Esophagus muscularis mucosa (tissue), 4 donors: ENCODE measurements at regions not wholly inside any gene's neighbourhood (a gene's known extent, or its start where the extent isn't known, plus 50 kb on each side); places are given as distances from the start of the nearest gene placed in this dataset.
A peak's percentile ranks its signal among the peaks of the same experiment; 100 is the strongest.

Experiments used
- DNase-seq: peaks from one replicate; pipeline ENCODE4 v3.0.0-alpha.2; 2017; ENCODE audit errors: extremely low spot score
- H3K27ac ChIP-seq, 4 donors: fragments of 200-600 bp; sonication (generic); replicated peaks in 1 of 4; 1 replicate in 3 of 4; 2 replicates in 1 of 4; pipeline ENCODE4 v1.5.1; 2016 to 2019; ENCODE audit warnings: mild to moderate bottlenecking in 1 of 4
- H3K27me3 ChIP-seq, 4 donors: fragments of 200-600 bp; sonication (generic); one replicate each; pipeline versions ENCODE4 v1.5.1 to v1.6.0; 2016 to 2019
- H3K36me3 ChIP-seq, 4 donors: fragments of 200-600 bp; sonication (generic); one replicate each; pipeline ENCODE4 v1.5.1; 2016 to 2019
- H3K4me1 ChIP-seq, 4 donors: fragments of 200-600 bp; sonication (generic); one replicate each; pipeline ENCODE4 v1.5.1; 2016 to 2019
- H3K4me3 ChIP-seq, 4 donors: fragments of 200-600 bp; sonication (generic); 1 replicate in 2 of 4; 2 replicates in 2 of 4; pipeline ENCODE4 v1.5.1; 2016 to 2019; ENCODE audit warnings: mild to moderate bottlenecking in 4 of 4, moderate library complexity in 1 of 4
- H3K9me3 ChIP-seq, 4 donors: fragments of 200-600 bp; sonication (generic); 1 replicate in 3 of 4; 2 replicates in 1 of 4; pipeline ENCODE4 v1.5.1; 2016 to 2019
- CTCF ChIP-seq, 3 experiments: fragments of 200-600 bp in 2 of 3; fragments of 450-650 bp in 1 of 3; sonication (generic) in 2 of 3; IDR thresholded peaks; one replicate each; pipeline ENCODE4 v1.5.1; 2017 to 2019; ENCODE audit warnings: antibody characterized with exemption in 3 of 3, mild to moderate bottlenecking in 2 of 3, moderate library complexity in 1 of 3
- EP300 ChIP-seq: sonication (generic); formaldehyde crosslinking; IDR thresholded peaks from one replicate; pipeline ENCODE4 v1.6.1; 2017; ENCODE audit warnings: antibody characterized with exemption
- POLR2A ChIP-seq: fragments of 450-650 bp; IDR thresholded peaks from one replicate; pipeline ENCODE4 v1.6.1; 2017; ENCODE audit warnings: antibody characterized with exemption, moderate library complexity, mild to moderate bottlenecking, low read depth
- POLR2AphosphoS5 ChIP-seq, 2 donors: sonication (generic); formaldehyde crosslinking; IDR thresholded peaks; one replicate each; pipeline ENCODE4 v1.6.1; 2017; ENCODE audit warnings: antibody characterized with exemption in 2 of 2
- WGBS: methylation state at CpG from one replicate; pipeline ENCODE4 v1.1.5; 2018; 5-methylcytosine and 5-hydroxymethylcytosine counted together
- intact Hi-C: fragments of 100-400 bp; cut with DNase I; formaldehyde crosslinking; loops from one replicate; pipeline ENCODE4 v1.15.1; 2023

DNA sequence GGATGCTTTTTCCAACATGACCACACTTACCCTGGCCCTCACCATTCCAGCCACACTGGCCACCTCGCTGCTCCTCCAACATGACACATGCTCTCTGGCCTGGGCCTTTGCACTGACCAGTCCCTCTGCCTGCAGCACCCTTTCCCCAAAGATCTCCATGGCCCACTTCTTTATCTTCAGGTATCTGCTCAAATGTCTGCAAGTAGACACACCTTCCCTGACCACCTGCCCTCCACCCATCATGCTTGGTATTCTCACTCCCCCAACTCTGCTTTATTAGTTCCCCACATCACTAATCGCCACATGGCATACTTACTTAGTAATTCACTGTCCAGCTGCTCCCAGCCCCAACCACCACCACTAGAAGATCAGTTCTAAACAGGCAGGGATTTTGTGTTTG, 214.2 kb downstream of the BCL11A start:
- intact Hi-C loops, result no loop called here
- no peaks in the 10 kb centered on the region for H3K9me3 ChIP-seq
- 92% methylated on average over 2 of the region's 2 CpGs for WGBS
- TF ChIP-seq POLR2AphosphoS5 (IDR thresholded peaks at IDR 0.05) (no peak), CTCF (IDR thresholded peaks at IDR 0.05) (no peak), EP300 (no peak), POLR2A (no peak)
- DNase-seq, result peak; percentile 78
- H3K27ac ChIP-seq, result no peak overlapping the region
- no peaks in the 10 kb centered on the region for H3K4me1 ChIP-seq
- H3K4me3 ChIP-seq, result no peak overlapping the region
- no peaks in the 10 kb centered on the region for H3K36me3 ChIP-seq
- H3K27me3 ChIP-seq, result no peaks in the 10 kb centered on the region

GRCh38 chr2:60337142-60337497, 216.3 kb downstream of the BCL11A start:
- H3K4me1 ChIP-seq, result no peaks in the 10 kb centered on the region
- intact Hi-C loops, result no loop called here
- WGBS, result 63% methylated on average over 4 of the region's 4 CpGs

GRCh38 chr2:60336442-60337141, 216.9 kb downstream of the BCL11A start:
- Histone ChIP-seq H3K27me3 (no peaks in the 10 kb centered on the region), H3K4me3 (no peak overlapping the region), H3K4me1 (no peaks in the 10 kb centered on the region), H3K27ac (no peak overlapping the region), H3K36me3 (no peaks in the 10 kb centered on the region), H3K9me3 (no peaks in the 10 kb centered on the region)
- intact Hi-C loops, result no loop called here
- 80% methylated on average over 5 of the region's 5 CpGs for WGBS
- TF ChIP-seq CTCF (IDR thresholded peaks at IDR 0.05), result no peak
- DNase-seq, result peak; percentile 31

More at GRCh38 chr2:60337142-60337497, 216.3 kb downstream of the BCL11A start:
- peak; percentile 74 for DNase-seq
- Histone ChIP-seq H3K4me3 (no peak overlapping the region), H3K9me3 (no peaks in the 10 kb centered on the region), H3K27ac (no peak overlapping the region), H3K36me3 (no peaks in the 10 kb centered on the region), H3K27me3 (no peaks in the 10 kb centered on the region)
- TF ChIP-seq POLR2AphosphoS5 (IDR thresholded peaks at IDR 0.05) (no peak), CTCF (IDR thresholded peaks at IDR 0.05) (no peak)

- no peak overlapping the region for H3K4me3 ChIP-seq
- H3K9me3 ChIP-seq, result no peaks in the 10 kb centered on the region
- H3K36me3 ChIP-seq, result no peaks in the 10 kb centered on the region
- 78% methylated on average over 13 of the region's 13 CpGs for WGBS
- no peaks in the 10 kb centered on the region for H3K27me3 ChIP-seq
- intact Hi-C loops, result no loop called here
- DNase-seq, result peak; percentile 72
- H3K4me1 ChIP-seq, result no peaks in the 10 kb centered on the region
- no peak overlapping the region for H3K27ac ChIP-seq
- no peak for TF ChIP-seq CTCF (IDR thresholded peaks at IDR 0.05)
- TF ChIP-seq EP300, result no peak
- TF ChIP-seq POLR2AphosphoS5 (IDR thresholded peaks at IDR 0.05), result no peak
Measured at GRCh38 chr2:60335533-60336237, 217.8 kb downstream of the BCL11A start.

- no peak overlapping the region for H3K4me3 ChIP-seq
- no peak overlapping the region for H3K27ac ChIP-seq
- H3K27me3 ChIP-seq, result no peaks in the 10 kb centered on the region
- intact Hi-C loops, result no loop called here
- no peaks in the 10 kb centered on the region for H3K4me1 ChIP-seq
- no peaks in the 10 kb centered on the region for H3K36me3 ChIP-seq
- TF ChIP-seq POLR2A, result no peak
- no peak for TF ChIP-seq POLR2AphosphoS5 (IDR thresholded peaks at IDR 0.05)
- DNase-seq, result peak; percentile 77
- 78% methylated on average over 4 of the region's 4 CpGs for WGBS
- H3K9me3 ChIP-seq, result no peaks in the 10 kb centered on the region
Measured at GRCh38 chr2:60334610-60335009, 218.8 kb downstream of the BCL11A start.
